ENCODE measurements at regions not wholly inside any gene's neighbourhood (a gene's known extent, or its start where the extent isn't known, plus 50 kb on each side); places are given as distances from the start of the nearest gene placed in this dataset.
A peak's percentile ranks its signal among the peaks of the same experiment; 100 is the strongest.

- H3K9me3 ChIP-seq (ENCODE audit: control insufficient read depth in 2 of 3, insufficient read depth in 1 of 3, low read length in 3 of 3): peaks cover 0 to 6% (median 0%) of the 10 kb centered on the region in 3 donors
- no peaks in the 10 kb centered on the region for H3K27me3 ChIP-seq (ENCODE audit: control insufficient read depth, insufficient read depth, low read length)
- peak overlapping the region in 1 of 2 donors; percentile 68 for H3K27ac ChIP-seq (ENCODE audit: low read depth in 2 of 2, low read length in 2 of 2)
- DNase-seq (peak; percentile 75 to 90 (median 89)), FAIRE-seq (no peak)
- no peaks in the 10 kb centered on the region for H3K36me3 ChIP-seq (ENCODE audit: control insufficient read depth in 2 of 3, insufficient read depth in 3 of 3, low read length in 3 of 3)
- TF ChIP-seq, protein P1, sequence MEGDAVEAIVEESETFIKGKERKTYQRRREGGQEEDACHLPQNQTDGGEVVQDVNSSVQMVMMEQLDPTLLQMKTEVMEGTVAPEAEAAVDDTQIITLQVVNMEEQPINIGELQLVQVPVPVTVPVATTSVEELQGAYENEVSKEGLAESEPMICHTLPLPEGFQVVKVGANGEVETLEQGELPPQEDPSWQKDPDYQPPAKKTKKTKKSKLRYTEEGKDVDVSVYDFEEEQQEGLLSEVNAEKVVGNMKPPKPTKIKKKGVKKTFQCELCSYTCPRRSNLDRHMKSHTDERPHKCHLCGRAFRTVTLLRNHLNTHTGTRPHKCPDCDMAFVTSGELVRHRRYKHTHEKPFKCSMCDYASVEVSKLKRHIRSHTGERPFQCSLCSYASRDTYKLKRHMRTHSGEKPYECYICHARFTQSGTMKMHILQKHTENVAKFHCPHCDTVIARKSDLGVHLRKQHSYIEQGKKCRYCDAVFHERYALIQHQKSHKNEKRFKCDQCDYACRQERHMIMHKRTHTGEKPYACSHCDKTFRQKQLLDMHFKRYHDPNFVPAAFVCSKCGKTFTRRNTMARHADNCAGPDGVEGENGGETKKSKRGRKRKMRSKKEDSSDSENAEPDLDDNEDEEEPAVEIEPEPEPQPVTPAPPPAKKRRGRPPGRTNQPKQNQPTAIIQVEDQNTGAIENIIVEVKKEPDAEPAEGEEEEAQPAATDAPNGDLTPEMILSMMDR (IDR thresholded peaks at IDR 0.05; ENCODE audit: borderline replicate concordance, extremely low read depth, insufficient read depth): no peak
- intact Hi-C loops (cut with DNase I): no loop called here
- H3K4me3 ChIP-seq (ENCODE audit: low read length in 3 of 3): no peak overlapping the region
- no peaks in the 10 kb centered on the region for H3K4me1 ChIP-seq (ENCODE audit: control insufficient read depth in 2 of 3, insufficient read depth in 2 of 3, low read depth in 1 of 3, low read length in 3 of 3)
- no peak overlapping the region for H3K9ac ChIP-seq (ENCODE audit: low read length in 3 of 3)
Measured at GRCh38 chr12:124694846-124695497, 127.6 kb upstream of the NCOR2 start.

GRCh38 chr12:124694250-124694649 lies 126.8 kb upstream of the NCOR2 start:
- Histone ChIP-seq H3K4me1 (ENCODE audit: control insufficient read depth in 2 of 3, insufficient read depth in 2 of 3, low read depth in 1 of 3, low read length in 3 of 3) (no peaks in the 10 kb centered on the region), H3K9me3 (ENCODE audit: control insufficient read depth in 2 of 3, insufficient read depth in 1 of 3, low read length in 3 of 3) (peaks cover 0 to 6% (median 0%) of the 10 kb centered on the region in 3 donors), H3K36me3 (ENCODE audit: control insufficient read depth in 2 of 3, insufficient read depth in 3 of 3, low read length in 3 of 3) (no peaks in the 10 kb centered on the region), H3K27ac (ENCODE audit: low read depth in 2 of 2, low read length in 2 of 2) (peak overlapping the region in 1 of 2 donors; percentile 68), H3K9ac (ENCODE audit: low read length in 3 of 3) (peak overlapping the region in 1 of 3 donors; percentile 40), H3K4me3 (ENCODE audit: low read length in 3 of 3) (no peak overlapping the region), H3K27me3 (ENCODE audit: control insufficient read depth, insufficient read depth, low read length) (no peaks in the 10 kb centered on the region)
- FAIRE-seq: no peak
- DNase-seq: no peak
- intact Hi-C loops (cut with DNase I): no loop called here
- TF ChIP-seq, protein P1 (IDR thresholded peaks at IDR 0.05; ENCODE audit: borderline replicate concordance, extremely low read depth, insufficient read depth): no peak

GRCh38 chr12:124693111-124693723 lies 125.8 kb upstream of the NCOR2 start:
- Histone ChIP-seq H3K27ac (ENCODE audit: low read depth in 2 of 2, low read length in 2 of 2) (no peak overlapping the region), H3K4me3 (ENCODE audit: low read length in 3 of 3) (no peak overlapping the region), H3K9ac (ENCODE audit: low read length in 3 of 3) (no peak overlapping the region), H3K27me3 (ENCODE audit: control insufficient read depth, insufficient read depth, low read length) (no peaks in the 10 kb centered on the region), H3K36me3 (ENCODE audit: control insufficient read depth in 2 of 3, insufficient read depth in 3 of 3, low read length in 3 of 3) (no peaks in the 10 kb centered on the region), H3K4me1 (ENCODE audit: control insufficient read depth in 2 of 3, insufficient read depth in 2 of 3, low read depth in 1 of 3, low read length in 3 of 3) (peaks cover 0 to 4% (median 2%) of the 10 kb centered on the region in 3 donors), H3K9me3 (ENCODE audit: control insufficient read depth in 2 of 3, insufficient read depth in 1 of 3, low read length in 3 of 3) (peaks cover 0 to 6% (median 0%) of the 10 kb centered on the region in 3 donors)
- DNase-seq (peak in 1 of 5 donors; percentile 59), FAIRE-seq (no peak)
- intact Hi-C loops (cut with DNase I): no loop called here
- TF ChIP-seq, protein P1 (IDR thresholded peaks at IDR 0.05; ENCODE audit: borderline replicate concordance, extremely low read depth, insufficient read depth): no peak

Data from kidney (tissue), 13 donors.